Endothelial cell (in vitro differentiated cells): ENCODE measurements at regions not wholly inside any gene's neighbourhood (a gene's known extent, or its start where the extent isn't known, plus 50 kb on each side); places are given as distances from the start of the nearest gene placed in this dataset.

Experiments used
- DNase-seq: peaks from one replicate; pipeline ENCODE4 v3.0.0; 2021; ENCODE audit warnings: low spot score
- H3K27ac Mint-ChIP-seq: one replicate; pipeline ENCODE4 v1.8.0; 2021; ENCODE audit warnings: mixed read lengths, inconsistent platforms; ENCODE audit not compliant: unreplicated experiment
- H3K27me3 Mint-ChIP-seq: one replicate; pipeline ENCODE4 v1.8.0; 2021; ENCODE audit warnings: mild to moderate bottlenecking, moderate library complexity, mixed read lengths, inconsistent platforms; ENCODE audit not compliant: unreplicated experiment
- H3K36me3 Mint-ChIP-seq: one replicate; pipeline ENCODE4 v1.8.0; 2021; ENCODE audit warnings: mild to moderate bottlenecking, low read depth, mixed read lengths, inconsistent platforms; ENCODE audit not compliant: unreplicated experiment
- H3K4me1 Mint-ChIP-seq: one replicate; pipeline ENCODE4 v1.8.0; 2021; ENCODE audit warnings: mild to moderate bottlenecking, mixed read lengths, inconsistent platforms; ENCODE audit not compliant: unreplicated experiment
- H3K4me3 Mint-ChIP-seq: one replicate; pipeline ENCODE4 v1.8.0; 2021; ENCODE audit warnings: mild to moderate bottlenecking, mixed read lengths, inconsistent platforms; ENCODE audit not compliant: unreplicated experiment
- H3K9me3 Mint-ChIP-seq: one replicate; pipeline ENCODE4 v1.8.0; 2021; ENCODE audit warnings: mixed read lengths, inconsistent platforms; ENCODE audit not compliant: unreplicated experiment
- CTCF ChIP-seq: fragments of 200-600 bp; sonication (generic); IDR thresholded peaks from one replicate; pipeline ENCODE4 v1.5.0; 2021; ENCODE audit warnings: antibody characterized with exemption; ENCODE audit not compliant: unreplicated experiment

GRCh38 chr13:44652168-44652567, 76.0 kb upstream of the TSC22D1 start:
- Mint-ChIP-seq H3K9me3 (no peaks in the 10 kb centered on the region), H3K4me3 (no peak overlapping the region), H3K36me3 (no peaks in the 10 kb centered on the region), H3K27ac (no peak overlapping the region), H3K27me3 (peaks cover 2% of the 10 kb centered on the region), H3K4me1 (peaks cover 11% of the 10 kb centered on the region)
- DNase-seq = no peak
- TF ChIP-seq CTCF = no peak

- TF ChIP-seq CTCF = no peak
- Mint-ChIP-seq H3K9me3 (no peaks in the 10 kb centered on the region), H3K27ac (no peak overlapping the region), H3K4me3 (no peak overlapping the region), H3K36me3 (no peaks in the 10 kb centered on the region), H3K27me3 (peaks cover 2% of the 10 kb centered on the region), H3K4me1 (peaks cover 11% of the 10 kb centered on the region)
- DNase-seq = no peak
Observed at GRCh38 chr13:44651724-44652123, 75.6 kb upstream of the TSC22D1 start.

- H3K9me3 Mint-ChIP-seq = no peaks in the 10 kb centered on the region
- H3K27ac Mint-ChIP-seq = no peak overlapping the region
- no peaks in the 10 kb centered on the region for H3K36me3 Mint-ChIP-seq
- H3K27me3 Mint-ChIP-seq = peaks cover 2% of the 10 kb centered on the region
- peaks cover 11% of the 10 kb centered on the region for H3K4me1 Mint-ChIP-seq
- TF ChIP-seq CTCF = peak; percentile 19
- DNase-seq = no peak
- H3K4me3 Mint-ChIP-seq = no peak overlapping the region
Observed at GRCh38 chr13:44651209-44651608, 75.1 kb upstream of the TSC22D1 start.

GRCh38 chr13:44649834-44650233, 73.7 kb upstream of the TSC22D1 start:
- Mint-ChIP-seq H3K4me3 (no peak overlapping the region), H3K27ac (no peak overlapping the region), H3K4me1 (peaks cover 11% of the 10 kb centered on the region), H3K36me3 (no peaks in the 10 kb centered on the region), H3K9me3 (no peaks in the 10 kb centered on the region), H3K27me3 (peaks cover 2% of the 10 kb centered on the region)
- DNase-seq = no peak
- TF ChIP-seq CTCF = no peak

- Mint-ChIP-seq H3K4me1 (peaks cover 11% of the 10 kb centered on the region), H3K9me3 (no peaks in the 10 kb centered on the region), H3K4me3 (no peak overlapping the region), H3K36me3 (no peaks in the 10 kb centered on the region), H3K27me3 (peaks cover 2% of the 10 kb centered on the region), H3K27ac (no peak overlapping the region)
- no peak for TF ChIP-seq CTCF
- no peak for DNase-seq
Observed at GRCh38 chr13:44649104-44649428, 72.9 kb upstream of the TSC22D1 start.
